ENCODE measurements at regions not wholly inside any gene's neighbourhood (a gene's known extent, or its start where the extent isn't known, plus 50 kb on each side); places are given as distances from the start of the nearest gene placed in this dataset.
"Not testable (repeated sequence)": the region's sequence is repeated elsewhere in the genome, so short reads cannot be mapped to it uniquely, and the experiment has no call there.

DNA sequence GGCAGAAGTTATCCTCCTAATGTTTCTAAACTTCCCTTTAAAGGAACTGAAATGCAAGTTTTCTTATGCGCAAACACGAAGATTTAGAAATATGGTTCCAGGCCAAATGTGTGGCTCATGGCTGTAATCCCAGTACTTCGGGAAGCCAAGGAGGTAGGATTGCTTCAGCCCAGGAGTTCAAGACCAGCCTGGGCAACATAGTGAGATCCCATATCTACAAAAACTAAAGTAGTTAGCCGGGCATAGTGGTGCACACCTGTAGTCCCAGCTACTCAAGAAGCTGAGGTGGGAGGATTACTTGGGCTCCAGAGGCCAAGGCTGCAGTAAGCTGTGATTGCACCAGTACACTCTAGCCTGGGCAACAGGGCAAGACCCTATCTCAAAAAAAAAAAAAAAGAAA, 95.8 kb upstream of the SCAF8 start:
- Histone ChIP-seq H3K36me3 (no peaks in the 10 kb centered on the region), H3K9me3 (replicated peaks) (no peaks in the 10 kb centered on the region), H3K27me3 (no peaks in the 10 kb centered on the region), H3K4me3 (no peak overlapping the region), H3K4me1 (no peaks in the 10 kb centered on the region), H3K27ac (no peak overlapping the region)
- DNase-seq = no peak

DNA sequence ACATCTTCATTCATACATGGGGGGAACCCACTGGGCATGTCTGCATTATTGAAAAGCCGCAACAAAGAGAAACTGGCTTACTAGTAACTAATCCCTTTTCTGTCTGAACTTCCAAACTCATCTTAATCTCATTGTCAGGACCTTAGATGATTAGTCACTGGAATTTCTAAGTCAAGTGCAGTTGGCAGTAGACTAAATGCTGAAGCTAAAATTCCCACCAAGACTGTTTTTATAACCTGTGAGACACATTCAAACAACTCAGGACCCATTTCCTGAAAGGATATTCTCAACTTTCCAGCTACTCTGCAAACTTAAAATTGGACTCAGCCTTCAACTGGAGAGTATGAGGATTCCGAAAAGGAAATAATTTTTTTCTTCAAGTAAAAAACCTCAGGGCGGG, 94.8 kb upstream of the SCAF8 start:
- DNase-seq = no peak
- Histone ChIP-seq H3K4me3 (no peak overlapping the region), H3K36me3 (no peaks in the 10 kb centered on the region), H3K4me1 (no peaks in the 10 kb centered on the region), H3K27me3 (no peaks in the 10 kb centered on the region), H3K9me3 (replicated peaks) (no peaks in the 10 kb centered on the region), H3K27ac (no peak overlapping the region)

DNA sequence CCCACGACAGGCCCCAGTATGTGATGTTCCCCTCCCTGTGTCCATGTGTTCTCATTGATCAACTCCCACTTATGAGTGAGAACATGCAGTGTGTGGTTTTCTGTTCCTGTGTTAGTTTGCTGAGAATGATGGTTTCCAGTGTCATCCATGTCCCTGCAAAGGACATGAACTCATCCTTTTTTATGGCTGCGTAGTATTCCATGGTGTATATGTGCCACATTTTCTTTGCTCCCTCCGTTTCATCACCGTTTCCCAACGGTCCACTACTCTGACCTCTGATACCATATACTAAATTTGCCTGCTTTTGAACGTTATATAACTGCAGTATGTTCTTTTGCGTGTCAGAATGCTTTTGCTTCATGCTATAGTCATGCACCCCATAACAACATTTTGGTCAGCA, 94.0 kb upstream of the SCAF8 start:
- not testable (repeated sequence) for H3K4me3 ChIP-seq; DNase-seq; H3K4me1 ChIP-seq; H3K9me3 ChIP-seq (replicated peaks); H3K36me3 ChIP-seq; H3K27ac ChIP-seq; H3K27me3 ChIP-seq

DNA sequence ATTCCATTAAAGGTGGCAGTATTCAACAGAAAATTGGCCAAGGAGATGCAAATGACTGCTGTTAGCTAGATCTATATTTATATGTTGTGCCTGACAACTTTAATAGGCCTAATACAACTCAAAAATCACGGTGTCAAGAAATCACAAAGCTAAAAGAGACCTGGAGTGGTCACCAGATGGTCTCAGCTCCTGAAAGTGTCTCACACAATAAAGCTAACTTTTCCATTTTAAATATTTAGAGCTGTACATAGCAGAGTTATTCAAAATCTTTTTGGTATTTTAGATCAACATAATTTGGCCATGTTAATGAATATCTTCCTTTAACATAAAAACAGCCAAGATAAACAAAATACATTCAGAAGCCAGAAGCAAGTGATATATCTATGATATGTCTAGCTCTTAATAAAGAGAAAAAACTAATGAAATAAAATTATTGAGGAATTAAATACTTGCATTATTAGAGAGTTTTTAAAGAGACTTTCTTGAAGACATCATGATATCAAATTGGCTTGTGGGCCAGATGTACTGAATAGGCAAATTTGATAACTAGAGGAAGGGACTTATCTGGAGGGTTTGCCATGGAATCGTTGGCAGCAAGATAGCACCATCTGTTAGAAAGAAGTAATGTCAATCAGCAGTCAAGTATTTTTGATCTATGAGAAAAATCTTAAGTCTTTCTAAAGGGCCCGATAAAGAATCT, 84.9 kb upstream of the SCAF8 start:
- Histone ChIP-seq H3K36me3 (no peaks in the 10 kb centered on the region), H3K4me1 (no peaks in the 10 kb centered on the region), H3K9me3 (replicated peaks) (no peaks in the 10 kb centered on the region), H3K27ac (no peak overlapping the region), H3K4me3 (no peak overlapping the region), H3K27me3 (no peaks in the 10 kb centered on the region)
- DNase-seq = no peak

DNA sequence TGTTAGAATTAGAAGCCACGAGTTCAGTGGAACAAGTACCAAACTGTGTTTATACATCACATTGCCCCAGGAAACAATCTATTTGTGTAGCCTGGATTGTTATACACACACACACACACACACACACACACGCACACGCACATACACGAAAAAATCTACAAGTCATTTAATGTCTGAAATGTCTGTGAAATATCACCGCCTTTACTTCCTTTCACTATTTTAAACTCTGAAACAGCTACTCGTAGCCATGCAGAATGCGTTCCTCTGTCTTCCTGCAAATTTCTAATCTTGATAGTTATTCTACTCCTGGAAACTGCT, 84.4 kb upstream of the SCAF8 start:
- no peak overlapping the region for H3K4me3 ChIP-seq
- DNase-seq = no peak
- H3K9me3 ChIP-seq (replicated peaks) = no peaks in the 10 kb centered on the region
- H3K4me1 ChIP-seq = no peaks in the 10 kb centered on the region
- no peaks in the 10 kb centered on the region for H3K36me3 ChIP-seq
- no peak overlapping the region for H3K27ac ChIP-seq
- no peaks in the 10 kb centered on the region for H3K27me3 ChIP-seq

DNA sequence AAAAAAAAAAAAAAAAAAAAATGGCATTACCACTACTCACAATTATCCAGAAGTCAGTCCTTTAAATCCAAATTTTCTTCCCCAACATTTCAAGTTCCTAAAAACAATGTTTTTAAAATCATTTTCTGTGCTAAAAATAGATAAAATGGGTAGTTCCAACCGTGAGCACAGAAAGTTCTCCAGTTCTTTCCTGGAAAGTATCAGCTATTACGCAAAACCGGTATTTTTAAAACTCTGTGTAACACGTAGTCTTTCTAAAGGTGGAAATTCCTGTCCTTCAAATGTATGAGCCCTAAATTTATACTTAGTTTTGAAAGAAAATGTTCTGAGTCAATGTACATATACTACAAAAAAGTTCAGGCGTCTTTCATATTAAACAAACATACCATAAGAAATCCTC, 83.5 kb upstream of the SCAF8 start:
- no peaks in the 10 kb centered on the region for H3K36me3 ChIP-seq
- no peak overlapping the region for H3K4me3 ChIP-seq
- no peaks in the 10 kb centered on the region for H3K27me3 ChIP-seq
- H3K9me3 ChIP-seq (replicated peaks) = no peaks in the 10 kb centered on the region
- no peaks in the 10 kb centered on the region for H3K4me1 ChIP-seq
- H3K27ac ChIP-seq = no peak overlapping the region
- DNase-seq = no peak

DNA sequence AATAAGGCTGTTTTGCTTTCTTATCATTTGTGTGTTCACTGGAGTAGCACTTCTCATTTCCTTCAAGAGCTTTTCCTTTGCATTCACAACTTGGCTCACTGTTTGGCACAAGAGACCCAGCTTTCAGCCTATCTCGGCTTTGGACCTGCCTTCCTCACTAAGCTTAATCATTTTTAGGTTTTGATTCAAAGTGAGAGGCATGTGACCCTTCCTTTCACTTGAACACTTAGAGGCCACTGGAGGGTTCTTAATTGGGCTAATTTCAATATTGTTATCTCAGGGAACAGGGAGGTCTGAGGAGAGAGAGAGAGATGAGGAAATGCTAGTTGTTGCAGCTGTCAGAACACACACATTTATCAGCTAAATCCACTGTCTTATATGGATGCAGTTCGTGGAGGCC, 82.9 kb upstream of the SCAF8 start:
- Histone ChIP-seq H3K27me3 (no peaks in the 10 kb centered on the region), H3K9me3 (replicated peaks) (no peaks in the 10 kb centered on the region), H3K4me1 (no peaks in the 10 kb centered on the region), H3K27ac (no peak overlapping the region), H3K4me3 (no peak overlapping the region), H3K36me3 (no peaks in the 10 kb centered on the region)
- DNase-seq = no peak

DNA sequence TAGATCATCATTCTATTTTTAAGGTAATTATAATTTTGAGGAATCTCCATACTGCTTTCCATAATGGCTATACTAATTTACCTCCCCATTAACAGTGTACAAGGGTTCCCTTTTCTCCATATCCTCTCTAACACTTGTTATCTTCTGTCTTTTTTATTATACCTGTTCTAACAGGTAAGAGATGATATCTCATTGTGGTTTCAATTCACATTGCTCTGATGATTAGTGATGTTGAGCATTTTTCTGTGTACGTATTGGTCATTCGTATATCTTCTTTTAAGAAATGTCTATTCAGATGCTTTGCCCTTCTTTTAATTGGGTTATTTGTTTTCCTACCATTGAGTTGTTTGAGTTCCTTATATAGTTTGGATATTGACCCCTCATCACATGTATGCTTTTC, 81.6 kb upstream of the SCAF8 start:
- Histone ChIP-seq H3K27me3 (no peaks in the 10 kb centered on the region), H3K27ac (no peak overlapping the region), H3K36me3 (no peaks in the 10 kb centered on the region), H3K9me3 (replicated peaks) (no peaks in the 10 kb centered on the region), H3K4me3 (no peak overlapping the region), H3K4me1 (no peaks in the 10 kb centered on the region)
- no peak for DNase-seq

DNA sequence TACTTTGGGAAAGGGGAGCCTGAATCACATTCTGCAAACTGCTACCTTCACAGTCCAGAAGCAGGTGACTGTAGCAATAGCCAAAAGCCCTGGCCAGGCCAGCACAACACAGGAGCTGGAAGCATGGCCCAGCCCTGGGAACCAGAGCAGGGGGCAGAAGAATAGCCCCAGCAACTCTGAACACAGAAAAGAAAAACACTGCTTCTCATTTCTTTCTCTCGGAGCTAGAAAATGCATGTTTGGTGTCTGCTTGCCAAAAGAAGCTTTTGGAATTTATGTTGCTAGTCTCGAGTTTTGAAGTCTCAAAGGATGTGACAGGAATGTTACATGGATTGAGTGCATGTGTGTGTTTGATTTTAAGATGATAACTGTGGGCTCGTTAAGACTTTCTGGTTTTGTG, 79.8 kb upstream of the SCAF8 start:
- H3K9me3 ChIP-seq (replicated peaks) = no peaks in the 10 kb centered on the region
- H3K27ac ChIP-seq = no peak overlapping the region
- H3K27me3 ChIP-seq = no peaks in the 10 kb centered on the region
- DNase-seq = no peak
- H3K36me3 ChIP-seq = no peaks in the 10 kb centered on the region
- no peaks in the 10 kb centered on the region for H3K4me1 ChIP-seq
- no peak overlapping the region for H3K4me3 ChIP-seq

DNA sequence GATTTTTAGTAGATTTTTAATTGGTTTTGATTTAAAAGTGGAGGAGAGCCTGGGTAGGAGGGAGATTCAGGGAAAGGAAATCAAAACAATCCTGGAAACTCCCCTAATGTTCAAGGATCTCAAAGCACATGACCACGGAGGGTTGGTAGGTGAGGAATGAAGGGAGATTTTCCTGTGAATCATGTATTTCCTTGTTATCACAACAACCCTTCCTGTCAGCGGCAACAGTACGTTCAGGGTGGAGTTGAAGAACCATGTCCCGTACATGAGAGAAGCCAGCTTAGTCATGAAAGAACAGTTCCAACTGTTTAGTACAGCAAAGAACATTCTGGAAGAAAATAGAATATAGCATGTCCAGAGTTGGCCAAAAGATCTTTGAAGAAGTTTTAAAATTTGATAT, 79.4 kb upstream of the SCAF8 start:
- DNase-seq = no peak
- H3K9me3 ChIP-seq (replicated peaks) = no peaks in the 10 kb centered on the region
- H3K4me1 ChIP-seq = no peaks in the 10 kb centered on the region
- no peak overlapping the region for H3K4me3 ChIP-seq
- H3K27ac ChIP-seq = no peak overlapping the region
- H3K27me3 ChIP-seq = no peaks in the 10 kb centered on the region
- H3K36me3 ChIP-seq = no peaks in the 10 kb centered on the region

DNA sequence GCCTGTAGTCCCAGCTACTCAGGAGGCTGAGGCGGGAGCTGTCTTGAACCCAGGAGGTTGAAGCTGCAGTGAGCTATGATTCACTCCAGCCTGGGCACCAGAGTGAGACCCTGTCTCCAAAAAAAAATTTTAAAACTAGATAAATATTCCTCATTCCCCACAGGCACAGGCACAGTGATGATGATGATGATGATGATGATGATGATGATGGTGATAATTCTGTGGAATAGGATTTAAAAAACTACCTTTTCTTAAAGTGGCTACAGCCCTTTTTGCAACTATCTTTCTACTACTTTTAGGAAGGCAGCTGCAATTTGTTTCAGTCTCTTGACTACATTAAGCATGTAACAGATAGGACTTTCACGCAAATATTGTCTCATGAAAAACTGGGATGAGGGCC, 76.6 kb upstream of the SCAF8 start:
- H3K27ac ChIP-seq = no peak overlapping the region
- no peaks in the 10 kb centered on the region for H3K9me3 ChIP-seq (replicated peaks)
- no peaks in the 10 kb centered on the region for H3K27me3 ChIP-seq
- no peak overlapping the region for H3K4me3 ChIP-seq
- no peaks in the 10 kb centered on the region for H3K4me1 ChIP-seq
- no peaks in the 10 kb centered on the region for H3K36me3 ChIP-seq
- DNase-seq = no peak

DNA sequence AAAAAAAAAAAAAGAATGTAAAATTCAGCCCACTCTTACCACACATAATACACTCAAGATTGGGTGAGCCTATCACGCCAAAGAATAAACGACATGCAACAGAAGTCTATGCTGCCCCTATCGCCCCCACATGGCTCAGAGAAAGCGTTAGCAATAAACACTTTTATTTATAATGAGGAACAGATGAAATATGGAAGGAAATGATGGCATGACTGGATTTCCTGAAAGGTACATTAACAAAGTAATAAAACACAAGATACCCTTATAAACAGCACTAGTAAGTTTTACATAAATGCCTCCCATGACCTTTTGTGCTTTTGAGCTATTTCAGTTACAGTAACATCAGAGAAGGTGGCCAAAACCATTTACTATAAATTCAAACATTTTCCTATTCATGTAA, 71.4 kb upstream of the SCAF8 start:
- no peaks in the 10 kb centered on the region for H3K9me3 ChIP-seq (replicated peaks)
- no peaks in the 10 kb centered on the region for H3K4me1 ChIP-seq
- H3K27me3 ChIP-seq = no peaks in the 10 kb centered on the region
- H3K36me3 ChIP-seq = no peaks in the 10 kb centered on the region
- no peak for DNase-seq
- no peak overlapping the region for H3K27ac ChIP-seq
- no peak overlapping the region for H3K4me3 ChIP-seq

DNA sequence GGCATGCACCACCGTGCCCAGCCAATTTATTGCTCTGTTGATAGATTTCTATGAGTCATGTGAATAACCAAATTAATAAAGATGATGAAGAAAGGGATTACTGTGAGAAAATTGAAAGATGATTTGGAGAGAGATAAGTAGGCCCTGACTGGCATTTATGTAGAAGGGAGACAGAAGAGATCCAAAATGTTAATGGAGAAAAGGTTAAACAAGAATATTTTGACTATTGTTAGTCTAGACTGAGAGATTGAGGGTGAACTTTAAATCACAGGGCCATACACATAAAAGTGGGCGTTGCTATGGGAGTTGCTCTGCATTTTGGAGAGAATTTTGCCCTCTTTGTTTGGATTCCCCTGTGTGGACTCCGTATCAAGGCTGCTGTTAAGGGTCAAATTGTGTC, 68.9 kb upstream of the SCAF8 start:
- Histone ChIP-seq H3K4me3 (no peak overlapping the region), H3K27ac (no peak overlapping the region), H3K4me1 (no peaks in the 10 kb centered on the region), H3K27me3 (no peaks in the 10 kb centered on the region), H3K36me3 (no peaks in the 10 kb centered on the region), H3K9me3 (replicated peaks) (no peaks in the 10 kb centered on the region)
- no peak for DNase-seq

DNA sequence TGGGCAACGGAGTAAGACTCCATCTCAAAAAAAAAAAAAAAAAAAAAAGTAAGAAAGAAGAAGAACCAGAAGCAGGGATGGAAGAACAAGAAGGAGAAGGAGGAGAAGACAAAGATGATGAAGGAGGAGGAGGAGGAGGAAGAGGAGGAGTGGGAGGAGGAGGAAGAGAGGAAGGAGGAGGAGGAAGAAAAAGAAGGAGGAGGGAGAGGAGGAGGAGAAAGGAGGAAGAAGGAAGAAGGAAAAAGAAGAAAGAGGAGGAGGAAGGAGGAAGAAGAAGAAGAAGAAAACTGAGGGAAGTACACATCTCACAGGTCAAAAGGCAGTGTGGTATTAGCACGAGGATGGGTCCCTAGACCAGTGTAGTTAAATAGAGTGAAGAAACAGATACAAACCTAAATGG, 65.1 kb upstream of the SCAF8 start:
- Histone ChIP-seq H3K4me1 (no peaks in the 10 kb centered on the region), H3K9me3 (replicated peaks) (no peaks in the 10 kb centered on the region), H3K27me3 (no peaks in the 10 kb centered on the region), H3K36me3 (no peaks in the 10 kb centered on the region), H3K27ac (no peak overlapping the region), H3K4me3 (no peak overlapping the region)
- no peak for DNase-seq

DNA sequence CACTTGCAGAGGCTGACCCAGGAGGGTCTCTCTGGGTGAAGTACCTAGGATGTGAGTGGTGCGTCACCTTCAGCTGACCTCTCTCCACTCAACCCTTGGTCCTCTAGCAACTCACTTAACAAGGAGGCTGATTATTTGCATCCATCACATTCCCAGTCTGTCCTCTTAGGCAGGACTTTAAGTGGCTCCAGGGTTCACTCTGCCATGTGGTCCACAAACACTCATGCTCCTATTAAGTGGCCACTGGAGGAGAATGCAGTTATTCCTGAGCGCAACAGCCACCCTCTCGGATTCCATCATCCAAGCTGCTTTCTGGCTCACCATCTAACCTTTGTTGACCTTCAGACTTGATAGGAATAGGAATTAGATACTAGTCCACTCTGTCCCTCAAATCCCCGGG, 61.1 kb upstream of the SCAF8 start:
- no peak overlapping the region for H3K4me3 ChIP-seq
- no peaks in the 10 kb centered on the region for H3K36me3 ChIP-seq
- DNase-seq = no peak
- no peaks in the 10 kb centered on the region for H3K27me3 ChIP-seq
- no peaks in the 10 kb centered on the region for H3K9me3 ChIP-seq (replicated peaks)
- H3K4me1 ChIP-seq = no peaks in the 10 kb centered on the region
- no peak overlapping the region for H3K27ac ChIP-seq

DNA sequence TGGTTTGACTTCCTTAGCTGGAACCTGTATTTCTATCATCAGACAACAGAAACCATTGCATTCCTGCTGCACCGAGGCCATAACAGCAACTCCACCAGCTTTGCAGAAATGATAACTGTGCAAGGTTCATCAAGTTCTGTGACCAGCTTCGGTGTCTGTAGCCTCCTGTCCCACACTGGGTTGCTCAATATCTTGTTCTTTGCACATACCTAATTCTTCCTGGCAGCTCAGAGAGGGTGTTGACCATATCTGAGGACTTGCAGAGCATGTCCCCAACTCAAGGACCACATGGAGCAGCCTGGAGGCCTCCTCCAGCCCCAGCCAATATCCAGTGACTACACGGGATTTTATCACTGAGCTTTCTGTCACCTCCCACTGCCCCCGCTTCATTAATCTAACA, 59.3 kb upstream of the SCAF8 start:
- Histone ChIP-seq H3K27me3 (no peaks in the 10 kb centered on the region), H3K36me3 (no peaks in the 10 kb centered on the region), H3K9me3 (replicated peaks) (no peaks in the 10 kb centered on the region), H3K27ac (no peak overlapping the region), H3K4me1 (no peaks in the 10 kb centered on the region), H3K4me3 (no peak overlapping the region)
- DNase-seq = no peak
